AG09309 (cell line): ENCODE measurements at regions not wholly inside any gene's neighbourhood (a gene's known extent, or its start where the extent isn't known, plus 50 kb on each side); places are given as distances from the start of the nearest gene placed in this dataset.

Experiments used
- DNase-seq: peaks from one replicate; pipeline ENCODE4 v3.0.0-alpha.2; 2010; ENCODE audit warnings: low read depth
- H3K4me3 ChIP-seq: 2 replicates; pipeline ENCODE4 v1.5.1; 2011; ENCODE audit warnings: mild to moderate bottlenecking, low read depth, low read length, moderate library complexity; ENCODE audit not compliant: control insufficient read depth
- CTCF ChIP-seq: IDR thresholded peaks from 2 replicates; pipeline ENCODE4 v1.5.1; 2011; ENCODE audit warnings: mild to moderate bottlenecking, low read depth, low read length, inconsistent platforms; ENCODE audit not compliant: insufficient read depth, control insufficient read depth; ENCODE audit errors: missing control alignments

DNA sequence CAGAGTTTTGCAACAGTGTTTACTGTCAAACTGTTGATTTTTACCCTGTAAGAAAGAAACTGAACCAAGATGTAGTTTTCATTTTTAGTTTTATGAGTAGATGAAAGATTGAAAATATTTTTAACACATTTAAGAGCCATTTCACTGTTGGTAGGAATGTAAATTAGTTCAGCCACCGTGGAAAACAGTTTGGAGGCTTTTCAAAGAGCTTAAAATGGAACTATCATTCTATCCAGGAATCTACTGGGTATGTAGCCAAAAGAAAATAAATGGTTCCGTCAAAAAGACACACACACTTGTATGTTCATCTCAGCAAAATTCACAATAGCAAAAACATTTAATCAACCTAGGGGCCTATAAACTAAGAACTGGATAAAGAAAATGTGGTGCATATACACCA, 729.8 kb upstream of the CDH7 start:
- no peak overlapping the region for H3K4me3 ChIP-seq
- no peak for TF ChIP-seq CTCF
- DNase-seq: no peak

GRCh38 chr18:65018184-65018583, 732.6 kb upstream of the CDH7 start:
- DNase-seq: no peak
- TF ChIP-seq CTCF: no peak
- no peak overlapping the region for H3K4me3 ChIP-seq

- DNase-seq: no peak
- no peak overlapping the region for H3K4me3 ChIP-seq
- no peak for TF ChIP-seq CTCF
Observed at GRCh38 chr18:65017372-65017760, 733.4 kb upstream of the CDH7 start.

DNA sequence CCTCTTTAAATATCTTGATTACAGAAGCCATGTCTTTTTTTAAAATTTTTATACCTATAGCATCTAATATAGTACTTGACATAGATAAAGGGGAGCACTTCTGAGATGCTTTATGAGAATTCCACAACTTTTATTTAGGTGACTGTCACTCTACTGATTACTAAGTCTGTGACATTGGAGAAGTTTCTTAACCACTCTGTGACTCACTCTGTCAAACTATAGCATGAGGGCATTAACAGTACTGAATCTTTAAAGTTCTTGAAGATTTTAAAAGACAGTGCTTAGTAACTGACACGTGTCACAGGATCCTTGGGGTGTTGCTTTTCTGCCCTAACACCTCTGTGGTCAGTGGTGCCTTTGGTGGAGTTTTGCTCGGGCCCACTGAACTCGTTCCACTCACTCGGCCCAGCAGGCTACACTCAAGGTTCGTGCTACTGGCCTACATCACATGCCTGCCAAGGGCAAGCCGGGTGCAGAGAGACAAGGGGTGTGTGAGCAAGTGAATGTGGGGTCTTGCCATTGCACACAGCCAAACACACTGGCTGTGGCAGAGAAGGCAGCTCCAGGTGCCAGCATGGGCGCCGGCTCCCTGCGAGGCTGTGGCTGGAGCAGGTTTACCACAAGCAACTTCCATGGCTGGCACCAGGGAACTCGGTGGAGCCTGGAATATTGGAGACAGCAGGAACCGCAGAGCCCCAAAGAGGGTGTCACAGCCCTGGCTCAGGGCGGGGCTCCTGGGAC, 734.0 kb upstream of the CDH7 start:
- no peak overlapping the region for H3K4me3 ChIP-seq
- no peak for DNase-seq
- TF ChIP-seq CTCF: no peak

DNA sequence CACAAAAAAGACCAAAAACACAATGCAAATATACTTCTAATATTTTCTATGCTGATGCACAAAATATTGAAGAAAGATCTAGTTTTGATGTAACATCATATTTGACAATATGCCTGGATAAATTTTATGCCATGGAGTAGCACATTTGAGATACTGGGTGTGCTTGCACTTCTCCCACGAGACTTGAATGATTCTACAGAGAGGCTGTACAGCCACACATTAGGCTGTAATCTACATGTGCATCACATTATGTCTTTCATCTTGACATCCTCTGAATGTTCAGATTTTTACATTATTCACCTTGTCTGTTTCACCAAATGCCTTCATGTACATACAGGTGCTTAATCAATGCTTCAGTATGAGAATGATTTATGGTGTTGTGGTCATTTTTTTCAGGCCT, 756.4 kb upstream of the CDH7 start:
- no peak for DNase-seq
- TF ChIP-seq CTCF: no peak
- no peak overlapping the region for H3K4me3 ChIP-seq

- no peak overlapping the region for H3K4me3 ChIP-seq
- DNase-seq: no peak
- no peak for TF ChIP-seq CTCF
Observed at GRCh38 chr18:64993695-64994094, 757.1 kb upstream of the CDH7 start.
